ENCODE measurements at regions not wholly inside any gene's neighbourhood (a gene's known extent, or its start where the extent isn't known, plus 50 kb on each side); places are given as distances from the start of the nearest gene placed in this dataset.

DNA sequence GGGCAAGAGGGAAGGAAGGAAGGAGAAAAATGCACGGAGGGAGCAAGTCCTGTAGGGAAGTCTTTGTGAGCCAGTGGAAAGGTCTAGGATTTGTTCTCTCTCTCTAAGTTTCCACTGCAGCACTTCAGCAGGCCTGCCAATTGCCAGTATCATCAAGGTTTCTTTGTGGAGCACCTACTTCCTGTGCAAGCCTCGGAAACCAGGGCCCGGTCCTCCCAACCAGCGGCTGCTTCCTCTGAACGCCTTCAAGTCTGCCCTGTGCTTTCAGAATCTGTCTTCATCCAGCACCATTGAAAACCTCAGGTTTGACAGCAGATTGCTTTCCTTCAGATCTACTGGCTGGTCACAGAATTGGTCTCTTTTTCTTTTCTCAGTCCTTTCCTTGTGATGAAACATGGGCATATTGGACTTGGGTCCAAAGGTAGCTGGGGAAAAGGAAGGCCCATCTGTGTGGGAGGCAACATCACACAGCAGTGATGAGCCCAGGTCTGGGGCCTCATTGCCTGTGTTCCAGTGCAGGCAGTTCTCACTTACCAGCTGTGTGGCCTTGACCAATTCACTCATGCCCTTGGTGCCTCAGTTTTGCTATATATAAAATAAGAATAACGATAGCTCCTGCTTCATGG is 144.5 kb downstream of the SEC16B start:
- TF ChIP-seq EP300 (IDR thresholded peaks at IDR 0.05): no peak
- TF ChIP-seq, protein P1, sequence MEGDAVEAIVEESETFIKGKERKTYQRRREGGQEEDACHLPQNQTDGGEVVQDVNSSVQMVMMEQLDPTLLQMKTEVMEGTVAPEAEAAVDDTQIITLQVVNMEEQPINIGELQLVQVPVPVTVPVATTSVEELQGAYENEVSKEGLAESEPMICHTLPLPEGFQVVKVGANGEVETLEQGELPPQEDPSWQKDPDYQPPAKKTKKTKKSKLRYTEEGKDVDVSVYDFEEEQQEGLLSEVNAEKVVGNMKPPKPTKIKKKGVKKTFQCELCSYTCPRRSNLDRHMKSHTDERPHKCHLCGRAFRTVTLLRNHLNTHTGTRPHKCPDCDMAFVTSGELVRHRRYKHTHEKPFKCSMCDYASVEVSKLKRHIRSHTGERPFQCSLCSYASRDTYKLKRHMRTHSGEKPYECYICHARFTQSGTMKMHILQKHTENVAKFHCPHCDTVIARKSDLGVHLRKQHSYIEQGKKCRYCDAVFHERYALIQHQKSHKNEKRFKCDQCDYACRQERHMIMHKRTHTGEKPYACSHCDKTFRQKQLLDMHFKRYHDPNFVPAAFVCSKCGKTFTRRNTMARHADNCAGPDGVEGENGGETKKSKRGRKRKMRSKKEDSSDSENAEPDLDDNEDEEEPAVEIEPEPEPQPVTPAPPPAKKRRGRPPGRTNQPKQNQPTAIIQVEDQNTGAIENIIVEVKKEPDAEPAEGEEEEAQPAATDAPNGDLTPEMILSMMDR (IDR thresholded peaks at IDR 0.05): no peak
- no peak for TF ChIP-seq POLR2A (IDR thresholded peaks at IDR 0.05)

GRCh38 chr1:177824508-177824982 is 145.3 kb downstream of the SEC16B start:
- peaks cover 0 to 30% (median 7%) of the 10 kb centered on the region in 4 donors for H3K4me1 ChIP-seq
- no peak overlapping the region for H3K4me3 ChIP-seq
- no peaks in the 10 kb centered on the region for H3K9me3 ChIP-seq
- no peaks in the 10 kb centered on the region for H3K36me3 ChIP-seq
- DNase-seq (ENCODE audit: low spot score in 2 of 2): no peak
- 31 to 51% methylated on average over 5 of the region's 5 CpGs for WGBS, 2 donors
- TF ChIP-seq POLR2A (IDR thresholded peaks at IDR 0.05) (no peak), EP300 (IDR thresholded peaks at IDR 0.05) (no peak)
- TF ChIP-seq, protein P1 (IDR thresholded peaks at IDR 0.05): no peak
- H3K27ac ChIP-seq: no peak overlapping the region
- H3K27me3 ChIP-seq: no peaks in the 10 kb centered on the region

More for the DNA sequence above, 144.5 kb downstream of the SEC16B start:
- no peak for DNase-seq (ENCODE audit: low spot score in 2 of 2)
- WGBS, 2 donors: 69 to 72% methylated on average over 6 of the region's 6 CpGs
- Histone ChIP-seq H3K27ac (no peak overlapping the region), H3K4me1 (peaks cover 0 to 30% (median 7%) of the 10 kb centered on the region in 4 donors), H3K4me3 (no peak overlapping the region), H3K27me3 (no peaks in the 10 kb centered on the region), H3K9me3 (no peaks in the 10 kb centered on the region), H3K36me3 (no peaks in the 10 kb centered on the region)

DNA sequence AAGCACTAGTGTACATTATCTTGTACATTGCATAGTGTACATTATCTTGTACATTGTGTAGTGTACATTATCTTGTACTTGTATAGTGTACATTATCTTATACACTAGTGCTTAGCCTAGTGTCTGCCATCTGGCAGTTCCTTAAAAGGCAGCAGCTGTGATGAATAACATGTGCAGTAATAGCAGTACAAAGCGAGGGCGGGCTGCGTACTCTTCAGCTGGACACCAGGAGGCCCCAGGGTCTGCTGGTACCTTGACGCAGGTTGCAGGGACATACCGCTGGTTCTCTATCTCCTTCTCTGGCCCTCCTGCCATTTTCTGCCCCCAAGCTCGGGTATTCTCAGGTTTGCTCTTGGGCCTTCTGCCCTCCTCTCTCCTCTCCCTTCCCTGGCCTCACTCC is 149.6 kb downstream of the SEC16B start:
- no peak for DNase-seq (ENCODE audit: low spot score in 2 of 2)
- H3K4me1 ChIP-seq: peaks cover 0 to 27% (median 7%) of the 10 kb centered on the region in 4 donors
- H3K4me3 ChIP-seq: no peak overlapping the region
- H3K27ac ChIP-seq: no peak overlapping the region
- peaks cover 0 to 10% (median 0%) of the 10 kb centered on the region in 4 donors for H3K9me3 ChIP-seq
- H3K27me3 ChIP-seq: no peaks in the 10 kb centered on the region
- WGBS, 2 donors: 84 to 93% methylated on average over 6 of the region's 6 CpGs
- H3K36me3 ChIP-seq: no peaks in the 10 kb centered on the region
- TF ChIP-seq POLR2A (IDR thresholded peaks at IDR 0.05) (no peak), EP300 (IDR thresholded peaks at IDR 0.05) (no peak)
- TF ChIP-seq, protein P1 (IDR thresholded peaks at IDR 0.05): no peak

- Histone ChIP-seq H3K4me1 (peaks cover 0 to 9% (median 3%) of the 10 kb centered on the region in 4 donors), H3K4me3 (no peak overlapping the region), H3K36me3 (no peaks in the 10 kb centered on the region), H3K9me3 (peaks cover 0 to 10% (median 0%) of the 10 kb centered on the region in 4 donors), H3K27me3 (no peaks in the 10 kb centered on the region), H3K27ac (no peak overlapping the region)
- DNase-seq (ENCODE audit: low spot score in 2 of 2): no peak
- TF ChIP-seq EP300 (IDR thresholded peaks at IDR 0.05) (no peak), POLR2A (IDR thresholded peaks at IDR 0.05) (no peak)
- TF ChIP-seq, protein P1 (IDR thresholded peaks at IDR 0.05): no peak
- WGBS, 2 donors: 73 to 74% methylated on average over 7 of the region's 7 CpGs
These were observed 151.7 kb downstream of the SEC16B start for GRCh38 chr1:177817937-177818875.

DNA sequence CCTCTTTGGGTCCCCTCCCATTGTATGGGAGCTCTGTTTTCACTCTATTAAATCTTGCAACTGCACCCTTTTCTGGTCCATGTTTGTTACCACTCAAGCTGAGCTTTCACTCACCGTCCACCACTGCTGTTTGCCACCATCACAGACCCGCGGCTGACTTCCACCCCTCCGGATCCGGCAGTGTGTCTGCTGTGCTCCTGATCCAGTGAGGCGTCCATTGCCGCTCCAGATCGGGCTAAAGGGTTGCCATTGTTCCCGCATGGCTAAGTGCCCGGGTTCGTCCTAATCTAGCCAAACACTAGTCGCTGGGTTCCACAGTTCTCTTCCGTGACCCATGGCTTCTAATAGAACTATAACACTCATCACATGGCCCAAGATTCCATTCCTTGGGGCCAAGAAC is 157.2 kb downstream of the SEC16B start:
- no peaks in the 10 kb centered on the region for H3K27me3 ChIP-seq
- H3K27ac ChIP-seq: no peak overlapping the region
- 95 to 96% methylated on average over 13 of the region's 13 CpGs for WGBS, 2 donors

More for the DNA sequence above, 157.2 kb downstream of the SEC16B start:
- Histone ChIP-seq H3K4me3 (no peak overlapping the region), H3K4me1 (no peaks in the 10 kb centered on the region), H3K9me3 (peaks cover 0 to 10% (median 0%) of the 10 kb centered on the region in 4 donors), H3K36me3 (no peaks in the 10 kb centered on the region)
- TF ChIP-seq POLR2A (IDR thresholded peaks at IDR 0.05): no peak
- TF ChIP-seq, protein P1 (IDR thresholded peaks at IDR 0.05): no peak
- no peak for TF ChIP-seq EP300 (IDR thresholded peaks at IDR 0.05)
- DNase-seq (ENCODE audit: low spot score in 2 of 2): no peak

Data from tibial nerve (tissue), 4 donors.